ENCODE measurements at regions not wholly inside any gene's neighbourhood (a gene's known extent, or its start where the extent isn't known, plus 50 kb on each side); places are given as distances from the start of the nearest gene placed in this dataset.
"Not testable (repeated sequence)": the region's sequence is repeated elsewhere in the genome, so short reads cannot be mapped to it uniquely, and the experiment has no call there.

DNA sequence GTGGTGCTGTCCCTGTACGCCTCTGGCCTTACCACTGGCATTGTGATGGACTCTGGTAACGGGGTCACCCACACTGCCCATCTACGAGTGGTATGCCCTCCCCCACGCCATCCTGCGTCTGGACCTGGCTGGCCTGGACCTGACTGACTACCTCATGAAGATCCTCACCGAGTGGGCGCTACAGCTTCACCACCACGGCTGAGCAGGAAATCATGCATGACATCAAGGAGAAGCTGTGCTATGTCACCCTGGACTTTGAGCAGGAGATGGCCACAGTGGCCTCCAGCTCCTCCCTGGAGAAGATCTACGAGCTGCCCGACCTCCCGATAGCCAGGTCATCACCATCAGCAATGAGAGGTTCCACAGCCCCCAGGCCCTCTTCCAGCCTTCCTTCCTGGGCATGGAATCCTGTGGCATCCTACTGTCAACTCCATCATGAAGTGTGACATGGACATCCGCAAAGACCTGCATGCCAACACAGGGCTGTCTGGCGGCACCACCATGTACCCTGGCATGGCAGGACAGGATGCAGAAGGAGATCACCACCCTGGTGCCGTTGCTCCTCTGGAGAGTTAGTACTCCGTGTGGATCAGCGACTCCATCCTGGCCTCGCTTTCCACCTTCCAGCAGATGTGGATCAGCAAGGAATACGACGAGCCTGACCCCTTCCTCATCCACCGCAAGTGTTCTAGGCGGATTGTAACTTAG is 434.2 kb upstream of the RGMB start:
- WGBS (ENCODE audit: insufficient coverage), result 92% methylated on average over 19 of the region's 21 CpGs

GRCh38 chr5:98341038-98342032 is 432.1 kb upstream of the RGMB start:
- WGBS (ENCODE audit: insufficient coverage), result no CpG with 5 or more reads among the region's 4 CpGs
- no peak for DNase-seq
- Histone ChIP-seq H3K36me3 (ENCODE audit: control insufficient read depth in 4 of 4, insufficient read depth in 4 of 4, low read length in 3 of 4) (no peaks in the 10 kb centered on the region), H3K27me3 (replicated peaks in 2 of 5; ENCODE audit: control insufficient read depth in 4 of 5, insufficient read depth in 5 of 5, low read length in 4 of 5) (no peaks in the 10 kb centered on the region), H3K9me3 (ENCODE audit: control extremely low read depth in 1 of 5, control insufficient read depth in 4 of 5, insufficient read depth in 2 of 5, low read depth in 1 of 5, low read length in 4 of 5) (no peaks in the 10 kb centered on the region), H3K4me1 (ENCODE audit: control extremely low read depth in 1 of 4, control insufficient read depth in 4 of 4, insufficient read depth in 4 of 4, low read length in 3 of 4) (no peaks in the 10 kb centered on the region), H3K4me3 (ENCODE audit: control insufficient read depth in 1 of 7, extremely low read depth in 1 of 7, insufficient read depth in 4 of 7, low read depth in 2 of 7, low read length in 6 of 7) (no peak overlapping the region), H3K27ac (ENCODE audit: insufficient read depth in 1 of 2, low read depth in 1 of 2, low read length in 2 of 2, poor library complexity in 1 of 2, severe bottlenecking in 2 of 2) (no peak overlapping the region)
- ChIA-PET CTCF (no interaction called here), POLR2A (no interaction called here)

More for the DNA sequence above, 434.2 kb upstream of the RGMB start:
- Histone ChIP-seq H3K36me3 (ENCODE audit: control insufficient read depth in 4 of 4, insufficient read depth in 4 of 4, low read length in 3 of 4) (no peaks in the 10 kb centered on the region), H3K27ac (ENCODE audit: insufficient read depth in 1 of 2, low read depth in 1 of 2, low read length in 2 of 2, poor library complexity in 1 of 2, severe bottlenecking in 2 of 2) (no peak overlapping the region), H3K9me3 (ENCODE audit: control extremely low read depth in 1 of 5, control insufficient read depth in 4 of 5, insufficient read depth in 2 of 5, low read depth in 1 of 5, low read length in 4 of 5) (no peaks in the 10 kb centered on the region), H3K27me3 (replicated peaks in 2 of 5; ENCODE audit: control insufficient read depth in 4 of 5, insufficient read depth in 5 of 5, low read length in 4 of 5) (no peaks in the 10 kb centered on the region), H3K4me1 (ENCODE audit: control extremely low read depth in 1 of 4, control insufficient read depth in 4 of 4, insufficient read depth in 4 of 4, low read length in 3 of 4) (no peaks in the 10 kb centered on the region), H3K4me3 (ENCODE audit: control insufficient read depth in 1 of 7, extremely low read depth in 1 of 7, insufficient read depth in 4 of 7, low read depth in 2 of 7, low read length in 6 of 7) (no peak overlapping the region)
- ChIA-PET POLR2A (no interaction called here), CTCF (no interaction called here)
- DNase-seq, result no peak

- H3K4me3 ChIP-seq (ENCODE audit: control insufficient read depth in 1 of 7, extremely low read depth in 1 of 7, insufficient read depth in 4 of 7, low read depth in 2 of 7, low read length in 6 of 7); H3K27me3 ChIP-seq (replicated peaks in 2 of 5; ENCODE audit: control insufficient read depth in 4 of 5, insufficient read depth in 5 of 5, low read length in 4 of 5); POLR2A ChIA-PET; H3K27ac ChIP-seq (ENCODE audit: insufficient read depth in 1 of 2, low read depth in 1 of 2, low read length in 2 of 2, poor library complexity in 1 of 2, severe bottlenecking in 2 of 2); H3K9me3 ChIP-seq (ENCODE audit: control extremely low read depth in 1 of 5, control insufficient read depth in 4 of 5, insufficient read depth in 2 of 5, low read depth in 1 of 5, low read length in 4 of 5); H3K4me1 ChIP-seq (ENCODE audit: control extremely low read depth in 1 of 4, control insufficient read depth in 4 of 4, insufficient read depth in 4 of 4, low read length in 3 of 4); H3K36me3 ChIP-seq (ENCODE audit: control insufficient read depth in 4 of 4, insufficient read depth in 4 of 4, low read length in 3 of 4); DNase-seq: not testable (repeated sequence)
- CTCF ChIA-PET, result interaction anchor here (0.6 kb wide), 1 partner anchor 537 kb away, joined by 3 read pairs; no protein-coding TSS in a partner anchor
- 99% methylated on average over 18 of the region's 22 CpGs for WGBS (ENCODE audit: insufficient coverage)
Measured at GRCh38 chr5:98342958-98343660, 430.4 kb upstream of the RGMB start.

DNA sequence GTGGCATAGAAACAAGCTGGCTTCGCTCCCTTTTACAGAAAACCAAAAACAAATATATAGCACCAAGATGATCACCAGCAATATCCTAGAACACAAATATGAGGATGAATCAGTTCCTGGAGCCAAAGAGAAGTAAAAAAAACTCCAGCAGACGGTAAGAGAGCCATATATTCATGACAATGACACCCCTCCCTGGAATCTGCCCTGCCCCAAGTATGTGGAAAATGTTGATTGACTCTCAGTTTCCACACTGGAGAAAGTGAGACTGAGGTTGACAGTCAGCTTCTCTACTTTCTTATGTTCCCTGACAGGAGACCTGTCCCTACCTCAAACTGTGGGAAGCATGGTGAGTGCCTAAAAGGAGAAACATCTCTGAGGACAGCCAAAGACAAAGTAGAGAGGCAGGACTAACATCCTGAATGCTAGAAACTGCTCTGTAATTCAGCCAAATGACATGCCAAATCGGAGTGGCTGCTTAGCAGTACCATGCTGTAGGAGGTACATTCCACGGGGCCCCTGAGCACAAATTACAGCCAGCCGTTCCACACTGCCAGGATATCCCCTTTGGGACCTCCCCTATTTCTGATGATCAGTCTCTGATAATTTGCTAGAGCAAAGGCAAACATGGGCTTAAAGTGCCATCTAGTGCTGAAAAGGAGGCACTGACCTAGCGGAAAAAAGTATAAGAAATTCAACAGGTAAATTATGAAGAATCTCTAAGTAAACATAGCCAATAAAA is 424.0 kb upstream of the RGMB start:
- H3K36me3 ChIP-seq (ENCODE audit: control insufficient read depth in 4 of 4, insufficient read depth in 4 of 4, low read length in 3 of 4), result no peaks in the 10 kb centered on the region
- H3K4me3 ChIP-seq (ENCODE audit: control insufficient read depth in 1 of 7, extremely low read depth in 1 of 7, insufficient read depth in 4 of 7, low read depth in 2 of 7, low read length in 6 of 7), result no peak overlapping the region
- no peaks in the 10 kb centered on the region for H3K27me3 ChIP-seq (replicated peaks in 2 of 5; ENCODE audit: control insufficient read depth in 4 of 5, insufficient read depth in 5 of 5, low read length in 4 of 5)
- CTCF ChIA-PET, result no interaction called here
- DNase-seq, result no peak
- no peaks in the 10 kb centered on the region for H3K4me1 ChIP-seq (ENCODE audit: control extremely low read depth in 1 of 4, control insufficient read depth in 4 of 4, insufficient read depth in 4 of 4, low read length in 3 of 4)
- POLR2A ChIA-PET, result no interaction called here
- 92% methylated on average over 4 of the region's 6 CpGs for WGBS (ENCODE audit: insufficient coverage)
- H3K9me3 ChIP-seq (ENCODE audit: control extremely low read depth in 1 of 5, control insufficient read depth in 4 of 5, insufficient read depth in 2 of 5, low read depth in 1 of 5, low read length in 4 of 5), result peaks cover 0 to 11% (median 3%) of the 10 kb centered on the region in 5 experiments
- no peak overlapping the region for H3K27ac ChIP-seq (ENCODE audit: insufficient read depth in 1 of 2, low read depth in 1 of 2, low read length in 2 of 2, poor library complexity in 1 of 2, severe bottlenecking in 2 of 2)

DNA sequence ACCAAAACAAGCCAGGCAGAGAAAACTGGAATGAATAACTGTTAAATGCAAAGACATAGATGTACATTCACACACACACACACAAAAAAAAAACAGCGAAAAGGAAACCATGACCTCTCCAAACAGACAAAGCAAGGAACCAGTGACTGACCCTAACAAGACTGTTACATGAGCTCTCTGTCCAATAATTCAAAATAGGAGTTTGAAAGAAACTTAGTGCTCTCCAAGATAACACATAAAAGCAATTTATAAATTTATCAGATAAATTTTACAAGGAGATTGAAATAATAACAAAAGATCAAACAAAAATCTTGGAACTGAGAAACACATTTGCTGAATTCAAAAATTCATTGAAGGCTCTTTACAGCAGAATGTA is 423.5 kb upstream of the RGMB start:
- peaks cover 0 to 11% (median 3%) of the 10 kb centered on the region in 5 experiments for H3K9me3 ChIP-seq (ENCODE audit: control extremely low read depth in 1 of 5, control insufficient read depth in 4 of 5, insufficient read depth in 2 of 5, low read depth in 1 of 5, low read length in 4 of 5)
- ChIA-PET POLR2A (no interaction called here), CTCF (no interaction called here)
- no peak overlapping the region for H3K27ac ChIP-seq (ENCODE audit: insufficient read depth in 1 of 2, low read depth in 1 of 2, low read length in 2 of 2, poor library complexity in 1 of 2, severe bottlenecking in 2 of 2)
- DNase-seq, result no peak
- H3K4me3 ChIP-seq (ENCODE audit: control insufficient read depth in 1 of 7, extremely low read depth in 1 of 7, insufficient read depth in 4 of 7, low read depth in 2 of 7, low read length in 6 of 7), result no peak overlapping the region
- no CpG with 5 or more reads among the region's 1 CpG for WGBS (ENCODE audit: insufficient coverage)
- H3K4me1 ChIP-seq (ENCODE audit: control extremely low read depth in 1 of 4, control insufficient read depth in 4 of 4, insufficient read depth in 4 of 4, low read length in 3 of 4), result no peaks in the 10 kb centered on the region
- H3K27me3 ChIP-seq (replicated peaks in 2 of 5; ENCODE audit: control insufficient read depth in 4 of 5, insufficient read depth in 5 of 5, low read length in 4 of 5), result no peaks in the 10 kb centered on the region
- no peaks in the 10 kb centered on the region for H3K36me3 ChIP-seq (ENCODE audit: control insufficient read depth in 4 of 4, insufficient read depth in 4 of 4, low read length in 3 of 4)

DNA sequence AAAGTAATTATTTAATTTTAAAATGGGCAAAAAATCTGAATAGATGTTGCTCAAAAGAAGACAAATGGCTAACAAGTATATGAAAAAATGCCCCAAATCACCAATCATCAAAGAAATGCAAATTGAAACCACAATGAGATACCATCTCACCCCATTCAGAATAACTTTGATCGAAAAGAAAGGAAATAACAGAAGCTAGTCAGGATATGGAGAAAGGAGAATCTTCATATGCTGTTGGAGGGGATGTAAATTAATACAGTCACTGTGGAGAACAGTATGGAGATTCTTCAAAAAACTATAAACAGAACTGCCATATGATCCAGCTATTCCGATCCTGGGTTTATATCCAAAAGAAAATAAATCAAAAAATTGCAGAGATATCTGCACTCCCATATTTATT is 418.5 kb upstream of the RGMB start:
- H3K4me1 ChIP-seq (ENCODE audit: control extremely low read depth in 1 of 4, control insufficient read depth in 4 of 4, insufficient read depth in 4 of 4, low read length in 3 of 4), result no peaks in the 10 kb centered on the region
- H3K27ac ChIP-seq (ENCODE audit: insufficient read depth in 1 of 2, low read depth in 1 of 2, low read length in 2 of 2, poor library complexity in 1 of 2, severe bottlenecking in 2 of 2), result no peak overlapping the region
- no peak overlapping the region for H3K4me3 ChIP-seq (ENCODE audit: control insufficient read depth in 1 of 7, extremely low read depth in 1 of 7, insufficient read depth in 4 of 7, low read depth in 2 of 7, low read length in 6 of 7)
- CTCF ChIA-PET, result no interaction called here
- no peak for DNase-seq
- POLR2A ChIA-PET, result no interaction called here
- peaks cover 0 to 4% (median 1%) of the 10 kb centered on the region in 5 experiments for H3K9me3 ChIP-seq (ENCODE audit: control extremely low read depth in 1 of 5, control insufficient read depth in 4 of 5, insufficient read depth in 2 of 5, low read depth in 1 of 5, low read length in 4 of 5)
- no peaks in the 10 kb centered on the region for H3K27me3 ChIP-seq (replicated peaks in 2 of 5; ENCODE audit: control insufficient read depth in 4 of 5, insufficient read depth in 5 of 5, low read length in 4 of 5)
- no CpG with 5 or more reads among the region's 2 CpGs for WGBS (ENCODE audit: insufficient coverage)
- no peaks in the 10 kb centered on the region for H3K36me3 ChIP-seq (ENCODE audit: control insufficient read depth in 4 of 4, insufficient read depth in 4 of 4, low read length in 3 of 4)

Data from common myeloid progenitor, CD34-positive (primary cell).